ENCODE measurements at regions not wholly inside any gene's neighbourhood (a gene's known extent, or its start where the extent isn't known, plus 50 kb on each side); places are given as distances from the start of the nearest gene placed in this dataset.
A peak's percentile ranks its signal among the peaks of the same experiment; 100 is the strongest.
"Not testable (repeated sequence)": the region's sequence is repeated elsewhere in the genome, so short reads cannot be mapped to it uniquely, and the experiment has no call there.

- H3K4me3 Mint-ChIP-seq: no peak overlapping the region
- H3K27ac Mint-ChIP-seq: no peak overlapping the region
- ATAC-seq (replicated peaks): no peak
- no peak for DNase-seq
- no peaks in the 10 kb centered on the region for H3K36me3 Mint-ChIP-seq (ENCODE audit: insufficient read depth)
- no peaks in the 10 kb centered on the region for H3K4me1 Mint-ChIP-seq (ENCODE audit: low read depth in 2 of 2)
- H3K9me3 Mint-ChIP-seq: no peaks in the 10 kb centered on the region
- peaks cover 22 to 26% of the 10 kb centered on the region in 2 donors for H3K27me3 Mint-ChIP-seq
These were observed 142.7 kb upstream of the ATP11B start for GRCh38 chr3:182650568-182651128.

DNA sequence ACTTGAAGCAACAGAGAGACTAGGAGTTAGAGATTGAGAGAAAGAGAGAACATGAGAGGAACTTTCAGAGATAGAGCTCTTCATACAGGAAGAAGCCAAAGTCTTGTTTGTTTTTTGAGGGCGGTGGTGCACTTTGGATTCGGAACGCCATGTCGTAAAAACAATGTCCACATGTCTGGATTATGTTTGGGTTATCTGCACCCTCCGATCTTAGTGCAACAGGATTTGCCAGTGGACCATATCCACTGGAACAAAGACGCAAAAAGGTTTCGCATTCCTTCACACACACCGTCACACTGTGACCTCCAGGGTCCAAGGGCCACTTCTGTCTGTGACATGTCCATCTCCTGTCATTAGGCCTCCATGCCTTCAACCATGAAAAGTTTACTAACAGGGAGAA lies 141.8 kb upstream of the ATP11B start:
- Mint-ChIP-seq H3K27me3 (peaks cover 22 to 24% of the 10 kb centered on the region in 2 donors), H3K36me3 (ENCODE audit: insufficient read depth) (no peaks in the 10 kb centered on the region), H3K4me1 (ENCODE audit: low read depth in 2 of 2) (no peaks in the 10 kb centered on the region), H3K9me3 (no peaks in the 10 kb centered on the region), H3K27ac (no peak overlapping the region), H3K4me3 (no peak overlapping the region)
- no peak for ATAC-seq (replicated peaks)
- DNase-seq: no peak

GRCh38 chr3:182653065-182653464 lies 140.2 kb upstream of the ATP11B start:
- H3K36me3 Mint-ChIP-seq (ENCODE audit: insufficient read depth); H3K9me3 Mint-ChIP-seq; H3K27ac Mint-ChIP-seq; H3K4me3 Mint-ChIP-seq; DNase-seq; H3K4me1 Mint-ChIP-seq (ENCODE audit: low read depth in 2 of 2); ATAC-seq (replicated peaks): not testable (repeated sequence)
- H3K27me3 Mint-ChIP-seq: peaks cover 14 to 17% of the 10 kb centered on the region in 2 donors

DNA sequence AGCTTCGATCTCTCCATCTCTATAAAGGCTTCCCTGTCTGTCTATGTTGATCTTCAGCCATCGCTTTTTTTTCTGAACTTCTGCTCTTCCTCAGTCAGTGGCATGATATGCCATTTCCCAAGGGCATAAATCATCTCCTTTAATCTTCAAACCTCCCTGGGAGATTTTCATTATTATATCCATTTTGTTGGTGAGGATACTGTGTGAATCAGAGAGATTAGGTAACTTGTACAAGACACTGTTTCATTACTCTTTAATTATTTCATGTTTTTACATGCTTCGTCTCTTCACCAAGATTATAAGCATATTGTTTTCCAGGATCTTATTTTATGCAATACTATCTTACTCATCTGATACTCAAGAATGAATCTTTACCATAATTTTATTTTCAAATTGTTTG lies 124.8 kb upstream of the ATP11B start:
- no peak for ATAC-seq (replicated peaks)
- no peak overlapping the region for H3K4me3 Mint-ChIP-seq
- DNase-seq: no peak
- H3K36me3 Mint-ChIP-seq (ENCODE audit: insufficient read depth): no peaks in the 10 kb centered on the region
- H3K9me3 Mint-ChIP-seq: no peaks in the 10 kb centered on the region
- H3K27ac Mint-ChIP-seq: no peak overlapping the region
- peaks cover 26 to 38% of the 10 kb centered on the region in 2 donors for H3K27me3 Mint-ChIP-seq
- no peaks in the 10 kb centered on the region for H3K4me1 Mint-ChIP-seq (ENCODE audit: low read depth in 2 of 2)

DNA sequence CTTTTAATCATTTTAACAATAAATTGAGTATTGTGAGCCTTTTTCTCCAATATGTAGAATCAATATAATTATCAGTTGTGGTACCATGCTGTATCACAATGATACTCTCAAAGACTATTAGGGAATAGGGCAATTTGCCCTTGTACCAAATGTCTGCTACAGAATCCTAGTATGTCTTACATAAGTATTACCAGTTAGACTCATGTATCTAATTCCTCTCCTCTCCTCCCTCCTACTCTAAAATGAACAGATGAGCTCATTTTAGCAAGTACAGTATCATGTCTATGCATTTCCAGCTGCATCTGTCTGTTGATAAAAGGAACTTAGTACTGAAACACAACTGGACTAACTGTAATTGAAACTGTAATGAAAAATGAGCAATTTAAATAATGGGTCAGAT lies 124.3 kb upstream of the ATP11B start:
- Mint-ChIP-seq H3K27me3 (peaks cover 26 to 38% of the 10 kb centered on the region in 2 donors), H3K36me3 (ENCODE audit: insufficient read depth) (no peaks in the 10 kb centered on the region), H3K4me3 (no peak overlapping the region), H3K4me1 (ENCODE audit: low read depth in 2 of 2) (no peaks in the 10 kb centered on the region), H3K27ac (no peak overlapping the region), H3K9me3 (no peaks in the 10 kb centered on the region)
- ATAC-seq (replicated peaks): no peak
- DNase-seq: no peak

- Mint-ChIP-seq H3K36me3 (ENCODE audit: insufficient read depth) (no peaks in the 10 kb centered on the region), H3K9me3 (no peaks in the 10 kb centered on the region), H3K4me3 (no peak overlapping the region), H3K27ac (no peak overlapping the region), H3K27me3 (peaks cover 26 to 38% of the 10 kb centered on the region in 2 donors), H3K4me1 (ENCODE audit: low read depth in 2 of 2) (no peaks in the 10 kb centered on the region)
- ATAC-seq (replicated peaks): no peak
- no peak for DNase-seq
These were observed 121.8 kb upstream of the ATP11B start for GRCh38 chr3:182671541-182671940.

DNA sequence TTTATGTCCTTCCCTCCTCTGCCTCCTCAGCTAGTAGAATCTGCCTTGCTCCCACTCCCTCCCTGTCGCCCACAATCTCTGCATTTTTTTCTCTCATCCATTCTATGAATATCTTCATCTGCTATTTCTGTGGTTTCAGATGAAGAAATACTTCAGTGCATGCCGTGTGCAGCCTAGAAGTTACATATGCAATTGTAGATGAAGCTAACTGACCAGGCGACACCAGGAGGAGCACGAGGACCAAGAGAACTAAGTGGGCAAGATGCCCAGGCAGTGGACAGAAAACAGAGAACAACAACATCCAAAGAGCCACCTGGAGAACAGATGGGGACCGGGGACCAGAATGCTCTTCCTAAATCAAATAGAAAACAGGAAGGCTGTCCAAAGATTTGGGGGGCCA lies 121.4 kb upstream of the ATP11B start:
- ATAC-seq (replicated peaks): no peak
- DNase-seq: no peak
- Mint-ChIP-seq H3K27ac (no peak overlapping the region), H3K4me1 (ENCODE audit: low read depth in 2 of 2) (no peaks in the 10 kb centered on the region), H3K4me3 (no peak overlapping the region), H3K9me3 (no peaks in the 10 kb centered on the region), H3K27me3 (peaks cover 26 to 38% of the 10 kb centered on the region in 2 donors), H3K36me3 (ENCODE audit: insufficient read depth) (no peaks in the 10 kb centered on the region)

DNA sequence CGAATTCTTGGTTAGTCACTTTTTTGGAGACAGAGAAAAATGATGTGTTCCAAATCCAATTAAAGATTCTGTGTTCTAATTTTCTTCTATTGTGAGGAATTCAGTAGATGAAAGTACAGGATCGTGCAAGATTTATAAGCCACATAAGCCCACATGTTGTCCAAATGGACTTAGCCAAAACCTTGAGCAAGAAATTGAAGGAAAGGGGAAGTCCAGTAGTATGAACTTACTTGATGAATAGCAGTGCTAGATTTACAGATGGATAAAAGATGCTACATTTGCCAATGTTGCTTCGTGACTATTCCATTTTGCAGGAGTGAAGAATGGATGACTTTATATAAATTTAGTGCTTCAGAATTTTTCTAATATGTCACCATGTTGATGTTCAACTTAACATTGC lies 120.0 kb upstream of the ATP11B start:
- H3K36me3 Mint-ChIP-seq (ENCODE audit: insufficient read depth): no peaks in the 10 kb centered on the region
- H3K27me3 Mint-ChIP-seq: peaks cover 20 to 34% of the 10 kb centered on the region in 2 donors
- no peaks in the 10 kb centered on the region for H3K4me1 Mint-ChIP-seq (ENCODE audit: low read depth in 2 of 2)
- H3K9me3 Mint-ChIP-seq: no peaks in the 10 kb centered on the region
- ATAC-seq (replicated peaks) (no peak), DNase-seq (no peak)
- H3K27ac Mint-ChIP-seq: no peak overlapping the region
- H3K4me3 Mint-ChIP-seq: no peak overlapping the region

GRCh38 chr3:182682263-182683241 lies 110.8 kb upstream of the ATP11B start:
- no peaks in the 10 kb centered on the region for H3K36me3 Mint-ChIP-seq (ENCODE audit: insufficient read depth)
- H3K4me1 Mint-ChIP-seq (ENCODE audit: low read depth in 2 of 2): peaks cover 6 to 12% of the 10 kb centered on the region in 2 donors
- H3K9me3 Mint-ChIP-seq: no peaks in the 10 kb centered on the region
- DNase-seq (peak; percentile 28 to 48 (median 43)), ATAC-seq (replicated peaks) (peak; percentile 88)
- H3K27me3 Mint-ChIP-seq: peaks cover 45 to 46% of the 10 kb centered on the region in 2 donors
- peak overlapping the region; percentile 66 to 74 for H3K4me3 Mint-ChIP-seq
- H3K27ac Mint-ChIP-seq: peak overlapping the region in 1 of 2 donors; percentile 49

- DNase-seq (peak; percentile 44 to 60 (median 51)), ATAC-seq (replicated peaks) (peak; percentile 69)
- Mint-ChIP-seq H3K4me1 (ENCODE audit: low read depth in 2 of 2) (peaks cover 6 to 12% of the 10 kb centered on the region in 2 donors), H3K27me3 (peaks cover 46 to 55% of the 10 kb centered on the region in 2 donors), H3K4me3 (peak overlapping the region; percentile 66 to 74), H3K9me3 (no peaks in the 10 kb centered on the region), H3K27ac (no peak overlapping the region), H3K36me3 (ENCODE audit: insufficient read depth) (no peaks in the 10 kb centered on the region)
These were observed 109.9 kb upstream of the ATP11B start for GRCh38 chr3:182683453-182683852.

- Mint-ChIP-seq H3K4me3 (peak overlapping the region; percentile 66 to 74), H3K36me3 (ENCODE audit: insufficient read depth) (no peaks in the 10 kb centered on the region), H3K27ac (no peak overlapping the region), H3K27me3 (peaks cover 49 to 56% of the 10 kb centered on the region in 2 donors), H3K9me3 (no peaks in the 10 kb centered on the region), H3K4me1 (ENCODE audit: low read depth in 2 of 2) (peaks cover 6 to 12% of the 10 kb centered on the region in 2 donors)
- DNase-seq (no peak), ATAC-seq (replicated peaks) (no peak)
These were observed 109.4 kb upstream of the ATP11B start for GRCh38 chr3:182683858-182684257.

- Mint-ChIP-seq H3K9me3 (no peaks in the 10 kb centered on the region), H3K36me3 (ENCODE audit: insufficient read depth) (no peaks in the 10 kb centered on the region), H3K27me3 (peaks cover 57 to 69% of the 10 kb centered on the region in 2 donors), H3K4me1 (ENCODE audit: low read depth in 2 of 2) (peaks cover 6 to 12% of the 10 kb centered on the region in 2 donors), H3K4me3 (no peak overlapping the region), H3K27ac (no peak overlapping the region)
- DNase-seq: no peak
- ATAC-seq (replicated peaks): no peak
These were observed 107.0 kb upstream of the ATP11B start for GRCh38 chr3:182686033-182686886.

GRCh38 chr3:182690172-182690571 lies 103.1 kb upstream of the ATP11B start:
- no peaks in the 10 kb centered on the region for H3K9me3 Mint-ChIP-seq
- ATAC-seq (replicated peaks): no peak
- H3K27me3 Mint-ChIP-seq: peaks cover 47 to 51% of the 10 kb centered on the region in 2 donors

More at GRCh38 chr3:182690172-182690571, 103.1 kb upstream of the ATP11B start:
- no peak overlapping the region for H3K27ac Mint-ChIP-seq
- H3K4me1 Mint-ChIP-seq (ENCODE audit: low read depth in 2 of 2): no peaks in the 10 kb centered on the region
- H3K4me3 Mint-ChIP-seq: no peak overlapping the region
- no peaks in the 10 kb centered on the region for H3K36me3 Mint-ChIP-seq (ENCODE audit: insufficient read depth)
- no peak for DNase-seq

Measured in effector memory CD8-positive, alpha-beta T cell (primary cell).